Breast epithelium (tissue), 4 donors: ENCODE measurements at regions not wholly inside any gene's neighbourhood (a gene's known extent, or its start where the extent isn't known, plus 50 kb on each side); places are given as distances from the start of the nearest gene placed in this dataset.
A peak's percentile ranks its signal among the peaks of the same experiment; 100 is the strongest.
"Not testable (repeated sequence)": the region's sequence is repeated elsewhere in the genome, so short reads cannot be mapped to it uniquely, and the experiment has no call there.

Source experiments
- DNase-seq, 2 donors: peaks; one replicate each; pipeline ENCODE4 v3.0.0-alpha.2; 2019; ENCODE audit warnings: low spot score in 2 of 2
- H3K27ac ChIP-seq, 2 donors: fragments of 200-600 bp; sonication (generic) in 1 of 2; one replicate each; pipeline ENCODE4 v1.5.1; 2016 to 2019; ENCODE audit warnings: mild to moderate bottlenecking in 1 of 2
- H3K27me3 ChIP-seq, 2 donors: fragments of 200-600 bp; sonication (generic) in 1 of 2; one replicate each; pipeline versions ENCODE4 v1.5.1 to v1.6.0; 2017 to 2019; ENCODE audit warnings: control low read depth in 1 of 2, mild to moderate bottlenecking in 1 of 2
- H3K36me3 ChIP-seq: fragments of 200-600 bp; one replicate; pipeline ENCODE4 v1.5.1; 2019
- H3K4me1 ChIP-seq, 2 donors: fragments of 200-600 bp; sonication (generic); one replicate each; pipeline ENCODE4 v1.5.1; 2016 to 2019; ENCODE audit warnings: control low read depth in 1 of 2
- H3K4me3 ChIP-seq, 3 donors: fragments of 200-600 bp; sonication (generic); 1 replicate in 2 of 3; 2 replicates in 1 of 3; pipeline ENCODE4 v1.5.1; 2016 to 2019; ENCODE audit warnings: mild to moderate bottlenecking in 3 of 3, moderate library complexity in 2 of 3
- H3K9me3 ChIP-seq, 2 donors: fragments of 200-600 bp; sonication (generic) in 1 of 2; one replicate each; pipeline ENCODE4 v1.5.1; 2016 to 2019; ENCODE audit warnings: control low read depth in 1 of 2
- intact Hi-C: fragments of 100-400 bp; cut with DNase I; formaldehyde crosslinking; loops from one replicate; pipeline ENCODE4 v1.15.1; 2023; ENCODE audit warnings: low total_unique reads

DNA sequence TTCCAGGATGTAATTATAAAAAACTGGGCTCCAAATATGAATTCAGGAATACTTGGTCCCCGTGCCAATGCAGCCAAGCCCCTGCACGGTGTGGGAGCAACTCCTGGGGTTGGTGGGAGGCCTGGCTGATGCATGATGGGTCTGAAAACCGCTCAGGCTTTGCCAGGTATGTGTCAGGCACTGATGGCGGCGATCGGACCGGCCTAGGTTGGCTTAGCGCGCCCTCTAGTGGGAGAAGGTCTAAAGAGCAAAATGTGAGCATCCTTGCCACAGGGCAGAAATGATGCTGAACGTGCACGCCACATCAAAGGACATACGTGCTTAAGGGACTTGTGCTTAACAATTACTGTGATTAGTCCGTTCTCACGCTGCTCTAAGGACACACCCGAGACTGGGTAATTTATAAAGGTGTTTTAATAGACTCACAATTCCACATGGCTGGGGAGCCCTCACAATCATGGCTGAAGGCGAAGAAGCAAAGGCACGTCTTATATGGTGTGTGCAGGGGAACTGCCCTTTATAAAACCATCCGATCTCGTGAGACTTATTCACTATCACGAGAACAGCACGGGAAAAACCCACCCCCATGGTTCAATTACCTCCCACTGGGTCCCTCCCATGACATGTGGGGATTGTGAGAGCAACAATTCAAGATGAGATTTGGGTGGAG is 196.2 kb upstream of the PLGLB1 start:
- peak in 1 of 2 donors; percentile 57 for DNase-seq
- H3K9me3 ChIP-seq, H3K36me3 ChIP-seq, H3K4me3 ChIP-seq, H3K4me1 ChIP-seq, H3K27ac ChIP-seq, H3K27me3 ChIP-seq, intact Hi-C loops: not testable (repeated sequence)

DNA sequence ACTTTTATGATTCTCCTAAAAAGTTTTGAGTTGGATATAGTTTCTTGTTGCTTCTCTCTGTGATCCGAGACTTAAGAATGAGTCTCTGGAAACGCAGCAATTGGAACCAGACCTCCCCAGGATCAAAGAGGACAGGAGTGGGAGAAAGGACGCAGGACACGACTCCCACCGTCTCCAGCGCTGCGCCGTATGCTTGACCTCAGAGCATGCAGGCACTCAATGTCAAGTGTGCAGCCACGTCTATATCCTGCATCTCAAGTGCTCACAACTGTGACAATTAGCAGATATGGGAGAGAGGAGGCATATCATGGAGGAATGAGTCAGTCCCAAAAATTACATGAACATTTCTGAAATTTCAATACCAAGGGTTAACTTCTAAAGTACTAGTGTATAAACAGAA is 199.0 kb upstream of the PLGLB1 start:
- H3K36me3 ChIP-seq, DNase-seq, H3K9me3 ChIP-seq, H3K4me1 ChIP-seq, H3K27ac ChIP-seq, intact Hi-C loops, H3K4me3 ChIP-seq, H3K27me3 ChIP-seq: not testable (repeated sequence)

DNA sequence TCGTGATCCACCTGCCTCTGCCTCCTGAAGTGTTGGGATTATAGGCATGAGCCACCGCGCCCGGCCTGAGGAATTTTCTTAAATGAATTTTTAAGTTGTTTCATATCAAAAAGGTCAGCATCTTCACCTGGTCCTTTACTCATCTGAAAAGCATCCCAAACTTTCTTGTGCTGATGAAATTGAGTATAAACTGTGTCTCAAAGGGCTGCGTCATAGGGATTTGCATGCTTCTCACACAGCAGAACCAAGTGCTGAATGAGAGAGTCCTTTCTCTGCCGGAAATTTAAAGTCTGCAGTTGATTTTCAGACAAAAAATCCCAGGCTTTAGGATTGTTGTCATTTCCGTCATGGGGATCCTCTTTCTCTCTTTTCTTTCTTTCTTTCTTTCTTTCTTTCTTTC is 200.5 kb upstream of the PLGLB1 start:
- H3K4me1 ChIP-seq, H3K27ac ChIP-seq, H3K4me3 ChIP-seq, H3K36me3 ChIP-seq, intact Hi-C loops, H3K27me3 ChIP-seq, DNase-seq, H3K9me3 ChIP-seq: not testable (repeated sequence)

DNA sequence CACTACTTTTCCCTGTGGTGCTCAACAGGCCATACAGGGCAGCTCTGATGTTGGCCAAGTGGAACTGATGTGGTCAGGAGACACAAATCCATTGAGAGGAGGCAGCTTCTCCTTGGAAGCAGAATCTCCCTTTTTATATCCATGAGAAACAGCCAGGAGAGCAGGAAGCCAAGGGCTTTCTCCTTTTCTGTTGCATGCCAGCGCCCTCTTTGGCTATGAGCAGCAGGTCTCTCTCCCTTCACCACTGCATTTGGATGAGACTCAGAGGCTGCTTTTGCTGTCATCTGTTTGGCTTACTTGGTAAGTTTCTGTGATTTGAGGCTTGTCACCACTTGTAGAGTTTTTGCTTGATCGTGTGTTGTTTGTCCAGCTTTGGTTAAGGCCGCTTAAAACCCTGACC is 202.2 kb upstream of the PLGLB1 start:
- H3K27me3 ChIP-seq, H3K4me3 ChIP-seq, H3K4me1 ChIP-seq, H3K27ac ChIP-seq, H3K9me3 ChIP-seq, intact Hi-C loops, H3K36me3 ChIP-seq, DNase-seq: not testable (repeated sequence)

DNA sequence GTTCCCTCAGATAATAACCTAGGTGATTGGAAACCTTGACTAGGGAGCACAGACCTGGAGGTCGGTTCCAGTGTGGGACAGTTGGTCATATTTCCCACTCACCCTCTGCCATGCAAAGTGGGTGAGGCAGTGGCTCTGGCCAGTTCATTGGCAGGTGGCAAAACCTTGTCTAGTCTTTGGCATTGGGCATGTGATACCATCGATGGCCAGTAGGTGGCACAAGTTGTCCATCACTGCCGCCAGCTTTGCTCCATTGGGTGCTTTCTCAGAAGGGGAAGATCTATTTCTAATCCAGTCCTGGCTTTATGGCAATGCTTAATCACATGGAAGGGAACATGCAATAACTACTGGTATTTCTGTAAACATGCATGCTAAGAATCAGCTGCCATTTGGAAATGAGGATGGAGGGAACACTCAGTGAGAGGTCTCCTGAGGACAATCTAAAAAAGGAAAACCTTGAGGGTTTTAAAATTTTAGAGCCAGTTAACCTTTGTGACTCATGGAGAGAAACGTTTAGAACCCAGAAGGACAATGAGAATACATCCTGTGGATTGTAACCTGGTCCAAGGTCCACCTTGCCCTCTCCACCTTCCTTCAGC is 207.5 kb upstream of the PLGLB1 start:
- H3K36me3 ChIP-seq, intact Hi-C loops, H3K4me3 ChIP-seq, DNase-seq, H3K27ac ChIP-seq, H3K27me3 ChIP-seq, H3K4me1 ChIP-seq, H3K9me3 ChIP-seq: not testable (repeated sequence)

DNA sequence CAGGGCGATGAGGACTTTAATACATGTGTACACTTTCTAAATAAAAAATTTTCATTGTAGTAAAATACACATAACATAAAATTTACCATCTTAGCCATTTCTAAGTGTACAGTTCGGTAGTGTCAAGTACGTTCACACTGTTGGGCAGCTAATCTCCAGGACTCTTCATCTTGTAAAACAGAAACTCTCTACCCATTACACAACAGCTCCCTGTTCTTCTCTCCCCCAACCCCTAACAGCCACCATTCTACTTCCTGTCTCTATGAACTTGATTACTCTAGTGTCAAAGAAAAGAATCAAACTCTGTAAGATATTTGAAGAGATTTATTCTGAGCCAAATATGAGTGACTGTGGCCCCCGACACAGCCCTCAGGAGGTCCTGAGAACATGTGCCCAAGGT is 208.3 kb upstream of the PLGLB1 start:
- H3K36me3 ChIP-seq, H3K4me3 ChIP-seq, H3K27ac ChIP-seq, H3K4me1 ChIP-seq, intact Hi-C loops, DNase-seq, H3K27me3 ChIP-seq, H3K9me3 ChIP-seq: not testable (repeated sequence)

DNA sequence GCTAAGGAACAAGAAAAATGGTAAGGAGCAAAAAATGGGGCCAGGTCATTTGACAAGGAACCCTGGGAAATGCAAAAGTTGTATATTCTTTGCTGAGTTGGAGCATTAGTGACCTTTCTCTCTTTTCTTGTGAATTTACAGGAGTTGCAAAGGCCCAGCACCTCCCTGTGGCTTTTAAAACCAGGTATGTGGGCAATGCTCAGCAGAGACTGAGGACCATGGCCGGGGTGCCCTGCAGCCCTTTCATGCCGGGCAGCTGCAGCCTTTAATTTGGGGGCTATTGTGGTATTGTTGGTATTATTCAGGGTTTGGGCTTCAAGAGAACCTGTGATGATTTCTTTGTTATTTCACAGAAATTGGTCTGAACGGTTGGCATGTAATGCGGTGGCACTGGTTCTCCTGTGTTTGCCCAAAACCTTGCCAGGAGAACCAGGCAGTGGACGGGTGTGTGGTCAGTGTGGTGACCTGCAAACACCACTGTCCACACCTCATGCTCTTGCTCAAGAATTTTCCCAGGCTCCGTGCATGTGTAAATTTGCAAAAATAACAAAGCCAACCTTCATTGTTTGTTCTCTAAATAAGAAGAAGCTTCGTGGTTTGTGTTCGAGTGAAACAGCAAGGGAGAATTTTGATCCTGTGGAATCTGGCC is 213.8 kb upstream of the PLGLB1 start:
- DNase-seq, H3K27ac ChIP-seq, H3K27me3 ChIP-seq, intact Hi-C loops, H3K9me3 ChIP-seq, H3K4me1 ChIP-seq, H3K4me3 ChIP-seq, H3K36me3 ChIP-seq: not testable (repeated sequence)

DNA sequence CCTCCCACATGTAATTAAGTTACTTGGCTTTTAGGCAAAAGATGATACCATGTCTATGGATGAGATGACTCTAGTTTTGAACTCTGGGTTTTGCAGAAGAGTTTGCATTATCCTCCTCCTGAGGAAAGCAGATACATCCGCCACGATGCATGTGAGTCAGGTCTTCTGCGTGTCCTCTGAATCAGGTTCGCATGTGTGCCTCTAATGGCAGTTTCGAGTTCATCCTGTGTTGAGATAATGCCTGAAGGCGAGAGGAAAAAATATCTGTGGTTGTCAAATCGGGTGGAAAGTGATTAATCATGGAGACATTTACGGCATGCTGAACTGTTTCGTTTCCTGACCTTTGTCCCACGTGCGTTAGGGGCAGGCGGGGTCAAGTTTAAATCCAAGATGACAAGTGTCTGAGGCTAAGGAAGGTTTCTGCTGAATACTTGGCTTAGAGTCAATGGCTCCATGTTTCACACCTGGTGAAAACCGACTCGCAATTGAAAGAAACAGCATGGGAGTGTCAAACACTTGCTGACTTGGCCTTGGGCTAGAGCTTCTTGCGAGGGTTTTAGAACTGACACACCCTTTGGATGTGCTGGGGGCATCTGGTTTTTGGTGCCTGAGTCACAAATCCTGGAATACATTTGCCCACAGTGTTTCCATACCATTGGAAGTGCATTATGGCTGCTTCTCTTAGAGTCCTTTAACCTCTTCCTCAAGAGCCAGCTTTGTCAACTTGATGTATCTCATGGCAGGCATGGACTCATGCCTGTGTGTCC is 216.1 kb upstream of the PLGLB1 start:
- DNase-seq, H3K36me3 ChIP-seq, H3K9me3 ChIP-seq, H3K27ac ChIP-seq, H3K4me1 ChIP-seq, H3K27me3 ChIP-seq, intact Hi-C loops, H3K4me3 ChIP-seq: not testable (repeated sequence)

DNA sequence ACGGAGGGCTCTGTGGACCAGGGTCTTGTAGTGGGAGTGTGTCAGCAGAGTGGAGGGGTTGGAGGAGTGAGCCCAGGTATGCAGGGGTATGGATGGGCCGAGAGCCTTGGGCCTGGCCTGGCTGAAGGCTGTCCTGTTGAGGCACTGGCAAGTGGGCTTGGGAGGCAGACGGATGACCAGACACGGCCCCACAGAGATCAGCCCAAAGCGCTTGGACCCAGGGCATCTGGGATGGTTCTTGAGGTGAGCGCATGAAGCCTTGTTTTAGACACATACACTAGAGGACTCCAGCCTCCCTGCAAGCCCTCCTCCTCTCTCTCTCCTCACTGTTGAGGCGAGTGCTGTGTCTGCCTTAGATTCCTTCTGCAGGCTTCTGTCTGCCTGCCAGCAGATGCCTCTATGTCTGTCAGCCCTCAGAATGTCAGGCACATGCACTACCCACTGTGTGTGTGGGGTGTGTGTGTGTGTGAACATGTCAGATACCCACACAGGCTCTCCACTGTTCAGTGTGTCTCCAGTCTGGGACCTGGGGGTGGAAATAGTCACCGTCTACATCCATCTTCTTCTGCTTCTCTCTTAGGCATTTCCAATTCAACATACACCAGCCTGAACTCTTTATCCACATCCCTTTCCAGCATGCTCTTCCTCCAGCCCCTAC is 218.0 kb upstream of the PLGLB1 start:
- H3K9me3 ChIP-seq, DNase-seq, intact Hi-C loops, H3K4me1 ChIP-seq, H3K36me3 ChIP-seq, H3K4me3 ChIP-seq, H3K27me3 ChIP-seq, H3K27ac ChIP-seq: not testable (repeated sequence)

DNA sequence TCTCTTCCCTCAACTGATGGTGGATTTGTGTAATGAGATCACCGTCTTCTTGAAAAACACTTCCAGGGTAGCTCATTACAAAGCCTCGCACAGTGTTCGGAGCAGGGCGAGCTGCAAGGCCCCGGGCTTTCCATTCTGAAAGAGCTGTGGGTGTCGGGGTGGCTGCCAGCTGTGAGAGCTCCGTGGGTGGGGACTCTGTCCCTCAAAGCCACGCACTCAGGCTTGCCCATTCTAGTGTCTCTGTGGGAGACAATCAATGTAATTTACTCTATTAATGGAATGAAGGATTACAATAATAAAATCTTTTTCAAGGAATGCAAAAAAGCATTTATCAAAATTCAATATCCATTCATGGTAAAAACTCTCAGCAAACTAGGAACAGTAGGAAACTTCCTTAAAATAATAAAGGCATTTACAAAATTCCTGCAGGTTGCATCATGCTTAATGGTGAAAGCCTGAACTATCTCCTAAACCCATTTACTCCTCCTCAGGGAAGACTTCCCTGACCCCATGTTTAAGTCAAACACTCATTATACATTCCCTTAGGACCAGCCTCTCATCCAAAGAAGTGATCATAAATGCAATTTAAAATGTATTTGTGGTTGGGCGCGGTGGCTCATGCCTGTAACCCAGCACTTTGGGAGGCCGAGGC is 224.5 kb upstream of the PLGLB1 start:
- H3K9me3 ChIP-seq, H3K27ac ChIP-seq, H3K27me3 ChIP-seq, intact Hi-C loops, H3K4me3 ChIP-seq, H3K36me3 ChIP-seq, DNase-seq, H3K4me1 ChIP-seq: not testable (repeated sequence)

DNA sequence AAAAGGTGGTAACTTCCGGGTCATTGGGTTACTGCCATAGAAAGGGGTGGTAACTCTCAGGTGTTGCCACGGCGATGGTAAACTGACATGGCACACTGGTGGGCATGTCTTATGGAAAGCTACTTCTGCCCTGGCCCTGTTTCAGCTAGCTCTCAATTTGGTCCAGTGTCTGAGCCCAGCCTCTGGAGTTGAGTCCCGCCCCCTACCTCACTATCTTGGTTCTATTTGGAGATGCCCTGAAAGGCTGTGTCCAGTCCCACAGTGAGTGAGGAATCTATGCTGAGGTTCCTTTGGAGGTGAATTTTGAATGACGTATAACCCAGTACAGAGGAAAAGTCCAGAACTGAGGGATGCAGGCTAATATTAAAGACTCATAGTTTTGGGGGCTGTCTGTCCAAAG is 230.4 kb upstream of the PLGLB1 start:
- H3K9me3 ChIP-seq, H3K27me3 ChIP-seq, DNase-seq, H3K27ac ChIP-seq, H3K36me3 ChIP-seq, intact Hi-C loops, H3K4me1 ChIP-seq, H3K4me3 ChIP-seq: not testable (repeated sequence)

DNA sequence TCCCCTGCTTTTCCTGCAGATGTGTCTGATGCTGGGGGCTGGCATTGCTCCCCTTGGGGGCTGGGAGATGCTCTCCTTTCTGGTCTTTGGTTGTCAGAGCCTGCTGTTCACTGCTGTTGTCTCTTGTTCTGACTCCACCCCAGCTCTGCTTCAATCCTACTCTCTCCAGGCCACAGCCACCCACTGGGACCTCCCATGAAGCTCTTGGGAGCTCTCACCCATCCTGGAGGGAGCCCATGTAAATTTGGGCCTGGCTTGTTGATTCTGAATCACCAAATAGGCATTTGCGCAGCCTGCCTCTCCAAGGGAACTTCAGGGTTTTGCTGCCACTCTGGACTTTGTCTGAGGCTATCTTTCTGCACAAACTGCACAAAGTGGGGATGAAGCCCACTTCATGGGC is 232.9 kb upstream of the PLGLB1 start:
- H3K27me3 ChIP-seq, H3K4me3 ChIP-seq, H3K9me3 ChIP-seq, H3K4me1 ChIP-seq, intact Hi-C loops, DNase-seq, H3K36me3 ChIP-seq, H3K27ac ChIP-seq: not testable (repeated sequence)

DNA sequence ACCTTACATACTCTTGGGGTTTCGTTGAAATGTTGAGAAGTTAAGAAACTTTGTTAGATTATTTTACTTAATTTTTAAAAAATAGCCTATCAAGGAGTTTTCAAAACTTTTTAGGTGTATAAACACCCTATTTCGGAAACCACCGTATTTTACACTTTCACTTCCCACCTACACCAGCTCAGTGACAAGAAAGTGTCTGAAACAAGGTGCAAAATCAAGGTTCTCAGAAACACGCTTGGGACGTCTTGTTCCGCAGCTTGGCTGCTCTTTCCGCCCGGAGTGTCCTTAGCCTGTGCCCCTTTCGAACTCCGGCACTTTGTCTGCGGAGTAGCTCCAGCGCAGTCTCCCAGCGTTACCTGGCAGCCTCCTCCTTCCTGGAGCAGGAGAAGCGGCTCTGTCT is 233.8 kb upstream of the PLGLB1 start:
- DNase-seq, H3K4me1 ChIP-seq, H3K27ac ChIP-seq, intact Hi-C loops, H3K4me3 ChIP-seq, H3K36me3 ChIP-seq, H3K27me3 ChIP-seq, H3K9me3 ChIP-seq: not testable (repeated sequence)
